ENCODE measurements at regions not wholly inside any gene's neighbourhood (a gene's known extent, or its start where the extent isn't known, plus 50 kb on each side); places are given as distances from the start of the nearest gene placed in this dataset.

- TF ChIP-seq CTCF (IDR thresholded peaks at IDR 0.05) (no peak), EP300 (IDR thresholded peaks at IDR 0.05) (no peak)
These were observed 426.6 kb upstream of the B3GALT2 start for GRCh38 chr1:193613041-193613440.
